ENCODE measurements at regions not wholly inside any gene's neighbourhood (a gene's known extent, or its start where the extent isn't known, plus 50 kb on each side); places are given as distances from the start of the nearest gene placed in this dataset.

- TF ChIP-seq POLR2A (IDR thresholded peaks at IDR 0.05; ENCODE audit: low read depth, low read length) (no peak), POLR2AphosphoS5 (IDR thresholded peaks at IDR 0.05; ENCODE audit: low read depth, low read length) (no peak)
Observed at GRCh38 chr5:56507351-56507930, 274.3 kb upstream of the ANKRD55 start.
